NCI-H446 (cell line): ENCODE measurements at regions not wholly inside any gene's neighbourhood (a gene's known extent, or its start where the extent isn't known, plus 50 kb on each side); places are given as distances from the start of the nearest gene placed in this dataset.

Experiments
- DNase-seq, 2 experiments: peaks; one replicate each; lab custom pipeline; 2025; lab: John Stamatoyannopoulos, UW

DNA sequence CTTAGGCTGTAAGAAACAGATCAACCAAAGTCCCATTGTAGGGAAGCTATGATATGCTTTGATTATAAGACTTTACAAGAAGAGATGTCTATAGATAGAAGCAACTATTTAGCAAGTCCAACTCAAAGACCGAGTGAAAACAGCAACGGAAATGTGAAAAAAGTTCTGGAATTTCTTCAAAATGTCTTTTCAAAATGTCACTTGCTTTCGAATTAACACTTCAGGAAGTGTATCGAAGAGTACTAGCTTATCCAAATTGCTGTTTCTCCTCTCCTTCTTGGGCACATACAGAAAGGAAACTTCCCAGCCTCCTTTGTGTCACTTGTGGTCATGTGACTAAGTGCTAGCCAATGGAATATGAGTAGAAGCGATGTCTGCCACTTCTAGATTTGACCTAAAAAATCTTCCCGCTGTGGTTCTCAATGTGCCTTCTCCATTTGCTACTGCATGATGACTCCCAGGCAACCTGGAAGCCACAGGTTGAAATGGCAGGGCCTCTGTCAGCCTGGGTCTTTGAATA is 89.9 kb downstream of the TSEN15 start:
- no peak for DNase-seq

GRCh38 chr1:184143449-184143848 is 91.9 kb downstream of the TSEN15 start:
- peak; percentile 59 to 86 for DNase-seq

DNA sequence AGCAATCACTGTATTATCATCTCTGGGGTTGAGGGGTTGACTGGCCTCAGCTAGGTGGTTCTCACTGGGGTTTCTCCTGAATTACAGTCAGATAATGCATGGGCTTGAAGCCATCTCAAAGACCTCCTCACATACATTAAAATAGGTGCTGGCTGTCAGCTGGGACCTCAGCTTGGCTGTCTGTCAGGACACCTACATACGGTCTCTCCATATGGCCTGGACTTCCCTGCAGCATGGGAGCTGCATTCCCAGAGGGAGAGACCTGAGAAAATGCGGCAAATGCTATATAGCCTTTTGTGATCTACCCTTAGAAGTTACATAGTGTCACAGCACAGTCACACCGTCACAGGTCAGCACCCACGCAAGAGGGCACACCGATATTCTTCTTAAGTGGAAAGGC is 93.6 kb downstream of the TSEN15 start:
- peak in 1 of 2 experiments; percentile 19 for DNase-seq

DNA sequence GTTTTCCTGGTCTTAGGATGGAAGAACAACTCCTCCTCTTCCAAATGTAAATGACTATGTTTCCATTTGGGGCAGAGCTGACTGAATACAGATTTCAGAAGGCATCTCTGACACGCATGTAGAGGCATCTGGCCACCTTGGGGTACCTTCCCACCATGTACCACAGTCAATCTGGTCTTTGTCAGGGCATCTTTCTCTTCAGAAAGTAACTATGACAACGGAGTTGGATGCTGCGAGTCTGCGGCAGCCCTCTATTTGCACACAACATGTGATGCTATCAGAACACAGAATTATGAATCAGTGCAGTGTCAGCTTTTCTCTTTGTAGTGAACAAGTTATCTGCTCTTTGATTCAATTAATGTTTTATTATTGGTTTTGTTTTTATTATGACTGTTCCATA is 94.7 kb downstream of the TSEN15 start:
- DNase-seq, result no peak

GRCh38 chr1:184150776-184151531 is 99.4 kb downstream of the TSEN15 start:
- peak; percentile 29 to 71 for DNase-seq

DNA sequence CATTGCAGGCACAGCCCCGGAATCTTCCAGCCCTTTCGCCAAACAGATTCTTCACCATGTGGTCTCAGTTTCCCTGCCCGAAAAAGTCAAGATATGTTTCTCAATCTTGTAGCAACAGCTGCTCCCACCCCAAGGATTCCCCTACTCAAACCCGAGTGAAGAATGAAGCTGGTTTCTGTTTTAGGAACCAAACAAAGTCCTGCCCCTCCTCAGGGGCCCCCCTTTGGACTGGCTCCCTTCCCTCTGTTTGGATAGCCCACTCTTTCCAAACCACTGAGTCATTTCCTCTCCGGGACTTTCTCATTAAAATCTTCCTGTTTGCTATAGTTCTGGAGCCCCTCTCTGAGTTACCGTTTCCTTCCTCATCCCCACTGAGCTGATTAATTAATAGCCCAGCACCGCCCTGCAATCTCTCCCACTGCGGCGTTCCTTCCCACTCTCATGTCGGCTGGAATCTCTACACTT is 100.9 kb downstream of the TSEN15 start:
- no peak for DNase-seq

- DNase-seq, result no peak
Observed at GRCh38 chr1:184152974-184153373, 101.4 kb downstream of the TSEN15 start.

DNA sequence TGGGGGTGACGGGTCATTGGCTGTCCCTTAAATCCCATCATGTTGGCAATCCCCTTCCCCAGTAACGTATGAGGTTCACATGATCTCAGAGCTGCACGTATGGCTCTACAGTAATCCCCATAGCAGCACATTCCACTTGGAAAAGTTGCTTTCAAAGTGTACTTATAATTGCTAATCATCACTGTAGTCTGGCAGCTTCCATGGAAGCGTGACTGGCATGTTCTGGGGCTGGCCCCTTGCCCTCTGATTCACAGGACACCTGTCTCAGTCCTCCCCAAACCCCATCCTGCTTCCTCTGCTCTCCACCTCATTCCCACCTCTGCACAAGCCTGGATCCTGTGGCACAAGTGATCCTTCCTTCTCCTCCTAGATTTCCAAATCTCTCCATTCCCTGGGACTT is 102.2 kb downstream of the TSEN15 start:
- DNase-seq, result no peak

- DNase-seq, result no peak
Observed at GRCh38 chr1:184156521-184157393, 105.2 kb downstream of the TSEN15 start.

DNA sequence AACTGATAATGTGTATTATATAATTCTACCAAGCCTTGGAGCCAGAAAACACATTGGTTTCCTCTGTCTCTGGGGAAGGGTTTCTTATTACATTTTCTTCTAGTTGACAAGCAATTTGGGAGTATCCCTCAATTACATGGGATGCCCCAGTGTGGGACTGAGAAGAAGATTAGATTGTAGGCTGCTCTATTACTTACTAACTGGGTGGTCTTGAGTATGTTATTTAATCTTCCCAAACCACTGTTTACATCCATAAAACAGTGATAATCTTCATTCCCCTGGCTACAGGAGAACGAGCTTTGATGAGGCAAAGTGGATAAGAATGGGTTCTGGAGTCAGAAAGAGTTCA is 105.8 kb downstream of the TSEN15 start:
- no peak for DNase-seq

DNA sequence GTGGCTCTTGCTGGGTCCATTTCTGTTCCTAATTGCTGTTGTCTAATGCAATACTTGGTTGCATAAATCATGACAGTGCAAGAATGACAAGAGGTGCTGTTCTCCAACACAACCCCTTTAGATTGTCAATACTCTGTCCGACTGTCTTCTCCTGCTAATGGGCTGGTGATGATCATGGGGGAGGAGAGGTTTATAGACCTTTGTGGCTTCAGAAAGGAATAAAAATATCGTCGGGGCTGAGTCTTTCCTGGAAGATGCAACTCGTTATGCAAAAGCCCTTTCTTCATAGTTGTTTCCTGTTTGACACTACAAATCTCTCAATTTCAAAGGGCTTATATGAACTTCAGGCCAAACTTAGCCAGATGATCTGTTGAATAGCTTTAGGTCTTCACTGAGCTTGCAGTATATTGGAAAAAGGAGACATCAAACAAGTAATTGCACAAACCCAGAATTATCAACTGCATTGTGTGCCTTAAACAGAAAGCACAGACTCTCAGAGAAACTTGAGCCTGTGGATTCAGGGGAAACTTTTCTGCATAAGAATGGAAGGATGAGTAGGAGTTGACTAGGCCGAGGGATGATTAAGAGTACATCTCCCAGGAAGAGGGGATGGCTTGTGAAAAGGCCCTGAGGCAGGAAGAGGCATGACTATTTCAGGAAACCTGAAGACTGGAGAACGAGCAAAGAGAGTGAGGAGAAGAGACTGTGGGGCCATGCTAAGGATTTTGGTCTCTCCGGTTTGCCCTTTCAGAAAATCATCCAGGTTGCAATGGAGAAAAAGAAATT is 107.6 kb downstream of the TSEN15 start:
- DNase-seq, result no peak

- no peak for DNase-seq
Observed at GRCh38 chr1:184160236-184160635, 108.7 kb downstream of the TSEN15 start.

GRCh38 chr1:184161071-184161698 is 109.7 kb downstream of the TSEN15 start:
- no peak for DNase-seq

- DNase-seq, result peak in 1 of 2 experiments; percentile 76
Observed at GRCh38 chr1:184162281-184162680, 110.8 kb downstream of the TSEN15 start.

- DNase-seq, result peak in 1 of 2 experiments; percentile 72
Observed at GRCh38 chr1:184163674-184164465, 112.3 kb downstream of the TSEN15 start.

DNA sequence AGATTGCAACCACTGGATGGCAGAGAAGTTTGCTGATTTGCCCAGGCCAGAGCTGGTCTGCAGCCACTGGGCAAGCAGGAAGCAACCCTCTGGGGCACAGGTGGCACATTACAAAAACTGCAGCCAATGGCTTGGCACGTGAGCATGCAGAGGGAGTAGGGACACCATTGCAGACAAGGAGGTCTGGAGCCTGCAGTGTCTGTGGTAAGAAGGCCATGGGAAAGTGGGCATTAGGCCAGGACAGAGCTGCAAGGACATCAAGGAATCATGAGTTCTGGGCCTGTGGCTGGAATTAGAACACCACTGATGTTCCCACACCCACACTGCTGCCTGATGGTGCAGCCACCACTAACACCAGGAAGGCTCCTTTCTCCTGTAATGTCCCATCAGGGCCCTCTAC is 113.0 kb downstream of the TSEN15 start:
- peak in 1 of 2 experiments; percentile 17 for DNase-seq

- peak in 1 of 2 experiments; percentile 17 for DNase-seq
Observed at GRCh38 chr1:184166485-184166884, 115.0 kb downstream of the TSEN15 start.

GRCh38 chr1:184167352-184167751 is 115.8 kb downstream of the TSEN15 start:
- DNase-seq, result no peak

DNA sequence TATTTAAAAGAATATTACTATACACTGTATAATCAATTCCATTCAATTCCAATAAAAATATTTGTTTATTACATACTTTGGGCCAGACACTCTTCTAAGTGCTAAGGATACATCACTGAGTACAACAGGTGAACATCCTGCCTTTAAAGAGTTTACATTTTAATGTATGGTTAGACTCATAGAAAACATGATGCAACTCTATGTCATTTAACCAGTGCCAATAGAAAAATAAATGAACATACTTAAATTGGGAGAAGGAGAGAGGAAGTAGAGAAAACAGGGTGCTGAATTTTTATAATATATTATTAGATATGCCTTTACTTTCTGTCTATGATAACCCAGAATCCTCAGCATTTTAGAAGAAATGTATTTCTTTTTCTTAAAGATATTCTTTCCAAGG is 119.2 kb downstream of the TSEN15 start:
- DNase-seq, result no peak

GRCh38 chr1:184176058-184176457 is 124.5 kb downstream of the TSEN15 start:
- no peak for DNase-seq

GRCh38 chr1:184181044-184181443 is 129.5 kb downstream of the TSEN15 start:
- no peak for DNase-seq
